GM19328 (cell line): ENCODE measurements at regions not wholly inside any gene's neighbourhood (a gene's known extent, or its start where the extent isn't known, plus 50 kb on each side); places are given as distances from the start of the nearest gene placed in this dataset.

Experiments used
- ATAC-seq: cut with Tn5 transposase; IDR thresholded peaks from one replicate; pipeline ENCODE4 v1.9.1; 2021; ENCODE audit warnings: mild to moderate bottlenecking, moderate library complexity; ENCODE audit not compliant: unreplicated experiment

DNA sequence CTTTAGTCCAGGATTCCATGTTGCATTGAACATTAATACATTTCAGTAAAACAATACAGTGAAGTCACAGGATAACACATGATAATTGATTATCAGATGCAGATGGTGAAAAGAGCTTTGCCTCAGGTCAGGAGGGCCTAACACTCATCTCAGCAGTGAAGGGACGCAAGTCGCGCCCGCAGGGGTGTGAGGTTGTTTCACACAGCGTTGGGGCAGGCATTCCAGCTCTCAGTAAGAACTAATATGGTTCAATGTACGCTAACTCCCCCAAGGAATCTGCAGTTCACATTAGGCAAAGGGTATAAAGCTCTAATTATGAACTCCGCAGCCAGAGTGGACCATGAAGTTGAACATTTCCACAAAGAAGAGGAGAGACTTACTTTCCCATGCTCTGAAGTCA lies 53.1 kb upstream of the ATL2 start:
- ATAC-seq = no peak

DNA sequence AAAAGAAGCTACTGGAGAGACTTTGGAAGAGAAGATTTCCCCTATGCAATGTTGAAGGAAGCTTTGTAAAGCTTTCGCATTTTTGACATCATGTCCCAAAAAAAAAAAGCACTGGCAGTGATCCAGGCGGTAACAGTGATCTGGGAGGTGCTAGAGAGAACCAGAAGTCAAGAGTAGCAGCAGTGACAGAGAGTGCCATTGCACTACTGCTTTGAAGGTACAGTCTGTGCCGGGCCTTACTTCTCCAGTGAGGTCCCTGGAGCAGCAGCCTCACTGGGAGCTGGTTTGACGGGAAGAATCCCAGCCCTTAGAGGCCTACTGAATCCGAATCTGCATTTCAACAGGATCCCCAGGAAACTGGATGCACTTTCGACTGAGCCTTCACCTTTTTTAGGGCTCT lies 50.9 kb upstream of the ATL2 start:
- no peak for ATAC-seq

DNA sequence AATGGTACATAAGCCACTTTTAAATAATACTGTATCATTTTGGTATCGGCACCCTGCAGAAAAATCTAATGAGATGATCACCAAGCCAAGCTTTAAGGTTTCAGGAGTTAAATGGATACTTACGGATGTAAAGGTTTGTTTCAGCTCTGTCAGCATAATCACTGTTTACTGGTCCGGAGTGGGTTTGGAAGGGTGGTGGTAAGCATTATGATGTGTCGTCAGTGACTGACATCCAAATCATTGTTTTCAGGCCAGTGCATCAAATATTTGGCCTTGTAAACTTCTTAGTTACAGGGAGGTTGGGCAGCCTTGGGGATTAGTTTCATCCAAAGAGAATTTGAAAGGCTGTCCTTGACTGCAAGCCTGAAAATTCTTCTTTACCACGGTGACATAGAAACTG lies 50.0 kb upstream of the ATL2 start:
- ATAC-seq = no peak
